H1 (cell line): ENCODE measurements at regions not wholly inside any gene's neighbourhood (a gene's known extent, or its start where the extent isn't known, plus 50 kb on each side); places are given as distances from the start of the nearest gene placed in this dataset.

Source experiments
- CTCF ChIA-PET: fragments of 300-600 bp; sonication (Branson Sonifier 250); formaldehyde crosslinking; loops from one replicate; lab custom pipeline; 2021; ENCODE audit not compliant: partially characterized antibody; lab: Charles Lee
- POLR2A ChIA-PET: fragments of 300-600 bp; sonication (Branson Sonifier 250); formaldehyde crosslinking; loops from one replicate; lab custom pipeline; 2021; ENCODE audit warnings: inconsistent platforms; ENCODE audit not compliant: partially characterized antibody; lab: Charles Lee
- DNase-seq, 2 experiments: peaks; one replicate each; pipeline versions ENCODE4 v3.0.0 to v3.0.0-alpha.2; 2010 to 2022; ENCODE audit warnings: low spot score in 2 of 2, low read depth in 1 of 2, mixed read lengths in 1 of 2
- FAIRE-seq: peaks from 2 replicates; lab custom pipeline; 2011; peaks lifted over from hg19 to GRCh38; lab: Jason Lieb, UNC
- H2AFZ ChIP-seq: 2 replicates; pipeline ENCODE4 v1.8.1; 2012; ENCODE audit warnings: low read length, inconsistent platforms
- H2AK5ac ChIP-seq: 2 replicates; pipeline ENCODE4 v1.6.1; 2013; ENCODE audit warnings: low read depth, low read length
- H2BK120ac ChIP-seq: replicated peaks from 2 replicates; pipeline ENCODE3; 2013; ENCODE audit warnings: low read depth, low read length, inconsistent platforms
- H2BK12ac ChIP-seq: 2 replicates; pipeline ENCODE4 v1.6.1; 2013; ENCODE audit warnings: low read depth, low read length
- H2BK15ac ChIP-seq: 2 replicates; pipeline ENCODE4 v1.6.1; 2013; ENCODE audit warnings: low read length
- H2BK20ac ChIP-seq: 2 replicates; pipeline ENCODE4 v1.6.1; 2013; ENCODE audit warnings: low read length
- H2BK5ac ChIP-seq: 2 replicates; pipeline ENCODE4 v1.6.1; 2013; ENCODE audit warnings: low read depth, low read length
- H3K14ac ChIP-seq: 2 replicates; pipeline ENCODE4 v1.6.1; 2013; ENCODE audit warnings: inconsistent platforms; ENCODE audit not compliant: insufficient read length
- H3K18ac ChIP-seq: 2 replicates; pipeline ENCODE4 v1.6.1; 2013; ENCODE audit warnings: low read length; ENCODE audit errors: extremely low read depth
- H3K23ac ChIP-seq: 2 replicates; pipeline ENCODE4 v1.6.1; 2013; ENCODE audit warnings: inconsistent platforms; ENCODE audit not compliant: insufficient read length
- H3K23me2 ChIP-seq: 2 replicates; pipeline ENCODE4 v1.6.1; 2013; ENCODE audit warnings: low read depth, low read length
- H3K27ac ChIP-seq: 2 replicates; pipeline ENCODE4 v1.6.1; 2011; ENCODE audit warnings: low read depth, low read length, inconsistent platforms
- H3K27me3 ChIP-seq, 4 experiments: replicated peaks in 1 of 4; 1 replicate in 1 of 4; 2 replicates in 3 of 4; pipeline versions ENCODE4 v1.6.1 to v1.8.1; 2011 to 2013; ENCODE audit warnings: low read length in 3 of 4, mild to moderate bottlenecking in 3 of 4, inconsistent platforms in 2 of 4, mixed read lengths in 2 of 4, moderate library complexity in 1 of 4; ENCODE audit not compliant: control insufficient read depth in 3 of 4, insufficient read depth in 3 of 4; ENCODE audit errors: extremely low read depth in 1 of 4
- H3K36me3 ChIP-seq, 4 experiments: 2 replicates each; pipeline versions ENCODE4 v1.6.1 to v1.8.1; 2011 to 2013; ENCODE audit warnings: mild to moderate bottlenecking in 4 of 4, low read length in 3 of 4, moderate library complexity in 2 of 4, control low read depth in 1 of 4, inconsistent platforms in 1 of 4; ENCODE audit not compliant: insufficient read depth in 4 of 4, control insufficient read depth in 2 of 4
- H3K4ac ChIP-seq: replicated peaks from 2 replicates; pipeline ENCODE3; 2013; ENCODE audit warnings: low read length, low read depth, mixed read lengths, inconsistent platforms; ENCODE audit not compliant: insufficient read length
- H3K4me1 ChIP-seq, 4 experiments: replicated peaks in 1 of 4; 1 replicate in 1 of 4; 2 replicates in 3 of 4; pipeline versions ENCODE4 v1.6.1 to v1.8.1; 2011 to 2013; ENCODE audit warnings: low read length in 3 of 4, inconsistent platforms in 2 of 4, mixed read lengths in 1 of 4; ENCODE audit not compliant: insufficient read depth in 4 of 4, control insufficient read depth in 3 of 4
- H3K4me2 ChIP-seq, 2 experiments: 2 replicates each; pipeline versions ENCODE4 v1.6.1 to v1.8.1; 2011 to 2013; ENCODE audit warnings: low read depth in 2 of 2, low read length in 2 of 2, control low read depth in 1 of 2, inconsistent platforms in 1 of 2, mild to moderate bottlenecking in 1 of 2; ENCODE audit not compliant: insufficient read depth in 1 of 2
- H3K4me3 ChIP-seq, 4 experiments: fragments of 200-600, 300-600 bp in 1 of 4; sonication (generic), shearing (Covaris generic), sonication (Bioruptor Twin) in 1 of 4; 2 replicates each; pipeline versions ENCODE4 v1.5.1 to v1.8.1; 2011 to 2016; ENCODE audit warnings: low read length in 4 of 4, low read depth in 3 of 4, control low read depth in 2 of 4, inconsistent platforms in 2 of 4, mild to moderate bottlenecking in 2 of 4, mixed read lengths in 1 of 4, moderate library complexity in 1 of 4; ENCODE audit not compliant: insufficient read depth in 2 of 4; ENCODE audit errors: extremely low read depth in 1 of 4
- H3K56ac ChIP-seq: replicated peaks from 2 replicates; pipeline ENCODE3; 2013; ENCODE audit warnings: low read depth, mild to moderate bottlenecking, mixed read lengths, low read length, inconsistent platforms; ENCODE audit not compliant: insufficient read length
- H3K79me1 ChIP-seq: 2 replicates; pipeline ENCODE4 v1.6.1; 2013; ENCODE audit warnings: low read depth, low read length, control low read depth
- H3K79me2 ChIP-seq, 2 experiments: 2 replicates each; pipeline versions ENCODE4 v1.6.1 to v1.8.1; 2012 to 2013; ENCODE audit warnings: low read length in 2 of 2, mild to moderate bottlenecking in 2 of 2, inconsistent platforms in 1 of 2; ENCODE audit not compliant: insufficient read depth in 2 of 2, control insufficient read depth in 1 of 2
- H3K9ac ChIP-seq, 4 experiments: replicated peaks in 1 of 4; 1 replicate in 1 of 4; 2 replicates in 3 of 4; pipeline versions ENCODE4 v1.6.1 to v1.8.1; 2011 to 2013; ENCODE audit warnings: low read depth in 3 of 4, low read length in 3 of 4, control low read depth in 2 of 4, mild to moderate bottlenecking in 2 of 4, moderate library complexity in 2 of 4, inconsistent platforms in 1 of 4; ENCODE audit errors: extremely low read depth in 1 of 4
- H3K9me3 ChIP-seq, 2 experiments: 2 replicates each; pipeline versions ENCODE4 v1.6.1 to v1.8.1; 2012 to 2013; ENCODE audit warnings: mild to moderate bottlenecking in 2 of 2, moderate library complexity in 2 of 2, control low read depth in 1 of 2, inconsistent platforms in 1 of 2, low read depth in 1 of 2, low read length in 1 of 2, mixed read lengths in 1 of 2; ENCODE audit not compliant: insufficient read depth in 2 of 2
- H4K20me1 ChIP-seq, 2 experiments: replicated peaks in 1 of 2; 2 replicates each; pipeline versions ENCODE3 to v1.8.1; 2011 to 2013; ENCODE audit warnings: inconsistent platforms in 2 of 2, low read length in 2 of 2, mild to moderate bottlenecking in 1 of 2; ENCODE audit not compliant: insufficient read depth in 2 of 2, control insufficient read depth in 1 of 2
- H4K5ac ChIP-seq: 2 replicates; pipeline ENCODE4 v1.6.1; 2013; ENCODE audit warnings: low read length, low read depth, mixed read lengths, inconsistent platforms; ENCODE audit not compliant: insufficient read length
- H4K8ac ChIP-seq: 2 replicates; pipeline ENCODE4 v1.8.0; 2013; ENCODE audit warnings: mild to moderate bottlenecking, moderate library complexity, low read length, inconsistent platforms; ENCODE audit not compliant: insufficient read depth; ENCODE audit errors: extremely low read depth
- H4K91ac ChIP-seq: replicated peaks from 2 replicates; pipeline ENCODE3; 2013; ENCODE audit warnings: low read length, mixed read lengths, inconsistent platforms; ENCODE audit not compliant: insufficient read length
- CHD1 ChIP-seq: IDR thresholded peaks from 2 replicates; pipeline ENCODE4 v1.6.1; 2012; ENCODE audit warnings: low read depth, low read length, improper control_type of control experiment
- RXRA ChIP-seq: IDR thresholded peaks from 2 replicates; pipeline ENCODE4 v1.6.1; 2011; ENCODE audit warnings: low read depth, mild to moderate bottlenecking, low read length, moderate library complexity; ENCODE audit not compliant: insufficient read depth
- SP2 ChIP-seq: IDR thresholded peaks from 2 replicates; pipeline ENCODE4 v1.6.1; 2012; ENCODE audit warnings: mild to moderate bottlenecking, low read length, inconsistent platforms
- WGBS, 2 experiments: shearing (Covaris generic) in 1 of 2; methylation state at CpG; one replicate each; pipeline versions ENCODE4 v1.1.6 to v1.1.7; 2013 to 2015; ENCODE audit warnings: low lambda C conversion rate in 2 of 2, mixed read lengths in 2 of 2, inconsistent platforms in 1 of 2, low coverage in 1 of 2, missing lambda C conversion rate in 1 of 2; ENCODE audit not compliant: insufficient replicate concordance in 2 of 2, insufficient coverage in 1 of 2, insufficient read length in 1 of 2; ENCODE audit errors: extremely low coverage in 1 of 2, missing lambda C conversion rate in 1 of 2; 5-methylcytosine and 5-hydroxymethylcytosine counted together

DNA sequence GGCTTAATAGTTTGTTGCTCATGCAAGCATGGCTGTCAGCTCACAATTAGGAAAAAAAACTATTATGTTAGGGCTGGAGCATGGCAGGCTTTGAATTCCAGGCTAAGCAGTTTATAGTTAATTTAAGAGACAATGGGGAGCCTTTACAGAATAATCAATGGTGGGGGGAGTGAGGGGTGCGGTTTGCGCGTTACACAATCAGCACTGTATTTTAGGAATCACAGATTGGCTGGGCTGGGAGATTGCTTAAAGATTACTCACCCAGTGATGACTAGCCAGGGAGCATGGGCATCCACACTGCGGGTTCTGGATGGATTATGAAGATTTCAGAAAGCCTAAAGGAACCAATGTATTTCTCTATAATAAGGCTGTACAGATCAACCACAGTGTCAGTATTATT lies 186.6 kb downstream of the SOX3 start:
- no peak overlapping the region for H3K4me3 ChIP-seq
- no peak overlapping the region for H3K18ac ChIP-seq
- no peaks in the 10 kb centered on the region for H3K79me1 ChIP-seq
- no peak overlapping the region for H2BK20ac ChIP-seq
- no peak overlapping the region for H2BK5ac ChIP-seq
- H3K36me3 ChIP-seq = no peaks in the 10 kb centered on the region
- no peaks in the 10 kb centered on the region for H3K4me1 ChIP-seq
- WGBS, 2 experiments = 85% methylated on average over 4 of the region's 4 CpGs; no CpG with 5 or more reads in 1 of the 2 experiments
- no peak overlapping the region for H2BK120ac ChIP-seq
- no peak overlapping the region for H2BK12ac ChIP-seq
- no peak overlapping the region for H3K27ac ChIP-seq
- FAIRE-seq (no peak), DNase-seq (no peak)
- H3K9ac ChIP-seq = no peak overlapping the region
- no peak overlapping the region for H3K23ac ChIP-seq
- no peak overlapping the region for H3K4ac ChIP-seq
- no peak overlapping the region for H2BK15ac ChIP-seq
- H4K20me1 ChIP-seq = no peaks in the 10 kb centered on the region
- H3K23me2 ChIP-seq = no peaks in the 10 kb centered on the region
- ChIA-PET CTCF (interaction anchor here (1.0 to 1.4 kb wide), 2 partner anchors 10 to 125 kb away, joined by 3 to 4 read pairs; no protein-coding TSS in a partner anchor), POLR2A (no interaction called here)
- no peak overlapping the region for H3K4me2 ChIP-seq
- no peak overlapping the region for H3K14ac ChIP-seq
- no peak overlapping the region for H3K56ac ChIP-seq
- H3K79me2 ChIP-seq = no peaks in the 10 kb centered on the region
- H4K5ac ChIP-seq = no peak overlapping the region
- no peaks in the 10 kb centered on the region for H3K9me3 ChIP-seq
- TF ChIP-seq SP2 (no peak), CHD1 (no peak), RXRA (no peak)
- TF ChIP-seq, all 59 proteins: peak for 0
- no peak overlapping the region for H2AK5ac ChIP-seq
- no peaks in the 10 kb centered on the region for H3K27me3 ChIP-seq
- no peak overlapping the region for H2AFZ ChIP-seq
- H4K91ac ChIP-seq = no peak overlapping the region
- H4K8ac ChIP-seq = no peak overlapping the region
